SHP77 (cell line): ENCODE measurements at regions not wholly inside any gene's neighbourhood (a gene's known extent, or its start where the extent isn't known, plus 50 kb on each side); places are given as distances from the start of the nearest gene placed in this dataset.
"Not testable (repeated sequence)": the region's sequence is repeated elsewhere in the genome, so short reads cannot be mapped to it uniquely, and the experiment has no call there.

ENCODE experiments used
- DNase-seq, 2 experiments: peaks; one replicate each; lab custom pipeline; 2025; lab: John Stamatoyannopoulos, UW

DNA sequence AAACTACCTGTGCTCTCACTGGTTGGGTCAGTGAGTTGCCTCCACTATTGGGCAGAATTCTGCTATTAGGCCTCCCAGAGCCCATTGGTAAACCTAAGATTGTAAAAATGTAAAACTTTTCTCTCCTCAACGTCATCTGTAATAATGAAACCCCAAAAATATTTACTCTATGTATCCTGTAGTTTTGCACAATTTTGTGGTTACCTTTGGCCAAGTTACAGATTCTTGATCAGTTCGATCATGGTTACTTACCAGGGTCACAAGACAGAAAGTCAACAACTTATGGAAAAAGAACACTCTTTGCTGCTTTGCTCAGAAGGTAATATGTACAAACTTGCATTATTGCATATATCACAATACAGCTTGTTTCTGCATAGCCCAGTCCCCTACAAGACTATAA lies 83.7 kb upstream of the KIF2A start:
- not testable (repeated sequence) for DNase-seq

DNA sequence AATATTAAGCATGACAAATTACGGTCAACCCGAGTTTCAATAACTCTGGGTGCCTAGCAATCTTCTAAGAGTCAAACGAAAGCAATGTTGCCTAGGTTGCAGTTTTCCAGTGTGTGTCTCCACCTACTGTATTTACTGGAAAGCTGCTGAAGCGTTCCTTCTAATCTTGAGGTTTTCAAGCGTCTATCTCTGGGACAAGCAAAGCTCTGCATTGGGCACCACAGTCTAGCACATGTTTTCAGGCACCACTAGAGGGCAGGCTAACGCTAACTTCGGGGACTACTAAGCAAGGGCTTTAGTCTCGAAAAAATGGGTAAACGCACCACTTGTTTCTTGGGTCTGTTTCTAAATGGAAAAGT lies 82.7 kb upstream of the KIF2A start:
- not testable (repeated sequence) for DNase-seq

DNA sequence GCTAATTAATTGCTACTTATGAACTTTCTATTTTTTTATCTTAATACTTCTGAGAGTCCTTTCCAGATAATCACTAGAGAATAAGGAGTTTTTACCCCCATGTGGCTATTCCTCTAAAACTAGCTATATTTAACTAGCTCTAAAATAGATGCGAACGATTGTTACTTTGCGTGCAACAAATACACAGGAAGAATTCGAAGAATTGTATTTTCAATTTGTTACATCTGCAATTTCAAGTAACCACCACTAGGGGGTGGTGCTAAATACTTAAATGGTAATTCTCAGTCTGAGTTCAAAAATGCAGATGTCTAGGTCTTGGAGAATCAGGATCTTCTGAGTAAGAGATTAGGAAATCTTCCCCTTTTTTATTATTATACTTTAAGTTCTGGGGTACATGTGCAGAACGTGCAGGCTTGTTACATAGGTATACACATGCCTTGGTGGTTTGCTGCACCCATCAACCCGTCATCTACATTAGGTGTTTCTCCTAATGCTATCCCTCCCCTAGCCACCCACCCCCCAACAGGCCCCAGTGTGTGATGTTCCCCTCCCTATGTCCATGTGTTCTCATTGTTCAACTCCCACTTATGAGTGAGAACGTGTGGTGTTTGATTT lies 80.9 kb upstream of the KIF2A start:
- not testable (repeated sequence) for DNase-seq

DNA sequence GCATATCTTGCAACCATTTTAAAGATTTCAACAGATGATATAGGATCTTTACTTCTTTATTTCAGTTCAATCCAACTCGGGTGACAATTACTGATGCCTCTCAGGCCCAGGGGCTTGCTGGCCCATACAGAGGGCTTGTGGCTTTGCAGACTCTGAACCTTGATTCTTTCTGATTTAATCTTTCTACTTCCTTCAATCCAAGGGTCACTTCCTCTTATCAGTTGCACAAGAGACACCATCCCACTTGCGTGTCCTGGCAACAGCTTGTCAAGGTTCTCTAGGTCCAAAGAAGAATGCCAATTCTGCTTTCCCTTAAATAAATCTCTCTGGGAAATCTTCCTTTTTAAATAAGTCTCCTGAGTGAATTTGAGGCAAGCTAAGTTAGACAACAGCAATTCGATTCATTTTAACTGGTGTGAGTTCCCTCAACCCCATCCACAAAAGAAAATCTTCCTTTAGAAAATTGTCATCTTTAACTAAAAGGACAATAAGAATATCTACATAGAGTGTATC lies 75.1 kb upstream of the KIF2A start:
- not testable (repeated sequence) for DNase-seq

DNA sequence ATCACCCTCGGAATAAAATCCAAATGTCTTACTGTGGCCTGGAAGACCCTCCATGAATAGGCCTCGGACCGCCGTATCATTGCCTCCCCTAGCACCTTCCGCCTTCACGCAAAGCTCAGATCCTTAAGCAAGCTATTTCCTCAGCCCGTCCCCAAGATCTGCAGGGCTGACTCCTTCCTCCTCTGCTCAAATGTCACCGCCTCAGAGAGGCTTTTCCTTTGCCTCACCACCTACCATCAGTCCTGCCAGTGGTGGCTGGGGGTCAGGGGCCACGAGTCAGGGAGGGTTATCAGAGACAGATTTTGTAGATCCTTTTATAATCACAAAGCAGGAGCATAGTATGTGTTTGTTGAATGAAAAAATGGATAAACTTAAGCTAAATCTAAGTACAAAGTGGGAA lies 74.4 kb upstream of the KIF2A start:
- DNase-seq, result no peak

DNA sequence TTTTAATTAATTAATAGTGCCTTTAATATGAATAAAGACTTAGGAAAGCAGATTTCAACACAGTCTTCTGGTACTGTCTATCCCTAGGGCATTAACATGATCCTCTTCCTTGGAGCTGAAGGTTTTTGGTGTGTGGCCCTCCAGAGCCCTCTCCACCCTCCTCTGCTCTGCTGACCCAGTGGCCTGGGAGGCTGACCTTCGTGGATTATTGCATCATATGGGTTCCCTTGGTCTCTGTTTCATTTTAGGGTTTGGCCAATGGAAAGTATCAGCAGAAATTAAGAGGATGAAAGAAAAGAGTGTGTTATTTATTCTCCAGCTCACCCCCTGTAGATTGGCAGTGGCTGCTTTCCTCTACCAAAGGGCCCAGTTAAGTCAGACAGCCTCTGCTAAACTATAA lies 73.8 kb upstream of the KIF2A start:
- not testable (repeated sequence) for DNase-seq

DNA sequence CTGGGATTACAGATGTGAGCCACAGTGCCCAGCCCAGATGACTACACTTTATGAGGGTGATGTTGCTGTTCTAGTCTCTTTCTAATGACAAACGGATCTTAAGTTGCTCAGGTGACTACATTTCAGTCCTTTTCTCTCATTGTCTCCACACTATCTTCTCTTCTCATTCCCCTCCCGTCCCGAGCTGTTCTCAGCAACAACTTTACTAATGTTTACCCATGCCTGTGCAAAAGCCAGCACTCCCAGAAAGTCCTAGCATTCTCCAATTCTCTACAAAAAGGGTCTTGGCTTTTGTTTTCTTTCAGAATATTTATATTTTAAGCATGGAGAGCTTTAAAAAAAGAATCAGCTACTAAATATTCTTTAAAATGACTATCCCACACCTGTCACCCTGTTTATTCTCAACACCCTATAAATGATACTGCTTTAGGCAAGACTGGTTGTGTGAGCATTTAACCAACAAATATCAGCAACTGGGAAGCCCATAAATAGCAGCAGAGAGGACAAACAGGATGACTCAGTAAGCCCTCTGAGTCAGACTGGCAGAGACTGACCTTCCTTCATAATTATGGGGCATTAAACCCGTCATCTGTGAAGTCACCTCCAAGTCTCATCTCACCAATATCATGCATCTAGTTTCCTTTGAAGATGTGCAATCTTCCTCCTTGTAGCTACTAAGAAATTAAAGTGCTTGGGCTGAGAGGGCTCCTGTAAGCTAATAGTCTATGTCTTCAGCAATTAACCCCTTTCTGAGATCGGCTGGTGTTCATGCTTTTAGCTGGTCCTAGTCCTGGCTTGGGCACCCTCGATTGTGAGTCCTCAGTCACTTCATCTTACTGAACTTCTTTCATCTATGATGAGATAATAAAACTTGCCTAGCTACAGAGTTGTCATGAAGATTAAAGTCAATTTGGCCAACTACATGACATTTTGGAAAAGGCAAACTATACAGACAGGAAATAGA lies 72.6 kb upstream of the KIF2A start:
- DNase-seq, result not testable (repeated sequence)

DNA sequence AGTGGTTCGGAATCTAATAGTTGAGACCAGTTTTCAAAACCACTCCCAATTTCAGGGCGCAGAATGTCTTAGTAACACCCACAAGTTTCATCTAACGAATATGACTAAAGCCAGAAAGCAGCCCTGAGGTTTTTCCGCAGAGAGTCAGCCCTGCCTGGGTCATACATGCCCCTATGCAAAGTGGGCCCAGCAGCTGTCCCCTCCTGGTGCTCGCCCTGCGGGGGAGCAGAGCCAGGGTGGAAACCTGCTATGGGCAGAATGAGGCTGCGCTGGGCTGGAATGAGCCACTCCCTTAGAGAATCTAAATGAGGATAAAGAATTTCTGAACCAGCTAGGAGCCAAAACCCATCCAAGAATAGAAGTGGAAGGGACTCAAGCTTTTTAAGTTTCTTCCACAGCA lies 69.4 kb upstream of the KIF2A start:
- not testable (repeated sequence) for DNase-seq

DNA sequence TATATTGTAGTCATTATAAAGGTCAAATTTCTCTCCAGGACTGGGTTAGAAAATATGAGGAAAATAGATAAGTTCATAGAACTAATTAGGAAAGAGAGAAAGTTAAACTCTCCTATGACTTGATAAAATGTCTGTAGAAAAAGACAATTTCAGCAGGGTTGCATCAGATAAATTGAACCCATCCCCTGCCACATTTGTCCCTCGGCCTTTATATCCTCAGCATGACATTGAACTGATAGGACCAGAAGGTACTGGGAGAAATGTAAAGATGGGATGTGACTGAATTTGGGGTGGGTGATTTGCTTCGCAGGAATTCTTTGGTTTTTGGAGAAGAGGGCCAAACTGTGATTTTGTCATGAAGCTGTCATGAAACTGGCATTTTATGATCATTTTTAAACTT lies 68.1 kb upstream of the KIF2A start:
- not testable (repeated sequence) for DNase-seq

DNA sequence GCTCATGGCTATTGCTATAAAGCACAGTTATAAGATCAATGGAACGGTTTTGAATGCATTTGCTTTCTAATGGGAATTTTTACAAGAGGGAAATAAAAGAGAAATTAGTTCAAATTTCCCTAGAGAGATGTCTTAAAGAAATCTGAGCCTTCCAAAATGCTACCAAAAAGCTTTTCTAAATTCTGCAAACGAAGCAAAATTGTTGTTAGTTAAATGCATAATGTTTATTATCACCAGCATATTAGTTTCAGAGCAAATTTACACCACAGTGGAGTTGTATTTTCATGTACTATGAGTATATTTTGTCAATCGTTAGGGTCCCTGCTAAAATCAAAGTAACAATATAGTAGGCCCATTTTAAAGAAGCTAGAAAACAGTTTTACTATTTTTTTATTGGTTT lies 67.4 kb upstream of the KIF2A start:
- DNase-seq, result not testable (repeated sequence)

DNA sequence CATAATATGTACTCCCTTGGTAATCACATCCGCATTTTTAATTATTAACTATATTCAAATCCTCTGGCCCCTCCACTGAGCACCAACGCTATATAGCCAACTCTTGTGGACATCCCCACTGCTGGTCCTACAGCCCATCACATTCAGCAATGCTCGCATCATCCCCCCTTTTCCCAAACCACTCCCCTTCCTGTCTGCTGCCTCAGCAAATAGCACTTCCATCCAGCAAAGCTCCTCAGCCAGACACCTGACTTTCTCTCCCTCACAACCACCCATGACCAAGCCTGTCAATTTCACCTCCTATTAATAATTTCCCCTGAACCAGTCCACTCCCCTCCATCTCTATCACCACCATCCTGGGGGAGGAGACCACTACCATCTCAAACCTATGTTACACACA lies 65.5 kb upstream of the KIF2A start:
- not testable (repeated sequence) for DNase-seq

DNA sequence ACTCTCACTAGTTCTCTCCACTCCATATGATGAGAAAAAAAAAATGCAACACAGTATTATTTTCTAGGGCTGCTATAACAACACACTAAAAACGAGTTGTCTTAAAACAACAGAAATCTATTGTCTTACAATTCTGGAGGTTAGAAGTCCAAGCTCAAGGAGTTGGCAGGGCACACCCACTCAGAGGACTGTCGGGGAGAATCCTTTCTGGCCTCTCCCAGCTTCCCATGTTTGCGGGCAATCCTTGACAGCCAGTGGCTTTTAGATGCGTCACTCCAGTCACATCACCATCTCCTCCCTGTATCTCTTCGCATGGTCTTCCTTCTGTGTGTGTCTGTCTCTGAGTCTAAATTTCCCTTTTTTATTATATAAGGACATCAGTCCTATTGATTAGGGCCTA lies 64.0 kb upstream of the KIF2A start:
- not testable (repeated sequence) for DNase-seq

DNA sequence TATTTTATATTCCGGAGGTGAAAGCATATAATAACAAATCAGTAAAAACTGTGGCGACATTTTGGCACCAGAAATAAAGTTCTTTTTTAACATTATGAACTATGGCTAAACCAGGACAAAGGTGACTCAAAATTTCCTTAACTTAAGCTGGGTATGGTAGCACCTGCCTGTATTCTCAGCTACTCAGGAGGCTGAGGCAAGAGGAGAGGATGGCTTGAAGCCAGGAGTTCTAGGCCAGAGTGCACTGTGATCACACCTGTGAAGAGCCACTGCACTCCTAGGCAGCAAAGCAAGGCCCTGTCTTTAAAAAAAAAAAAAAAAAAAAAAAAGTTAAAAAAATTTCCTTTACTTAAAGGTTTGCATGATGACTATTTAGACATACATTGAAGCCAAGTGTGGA lies 63.0 kb upstream of the KIF2A start:
- not testable (repeated sequence) for DNase-seq

DNA sequence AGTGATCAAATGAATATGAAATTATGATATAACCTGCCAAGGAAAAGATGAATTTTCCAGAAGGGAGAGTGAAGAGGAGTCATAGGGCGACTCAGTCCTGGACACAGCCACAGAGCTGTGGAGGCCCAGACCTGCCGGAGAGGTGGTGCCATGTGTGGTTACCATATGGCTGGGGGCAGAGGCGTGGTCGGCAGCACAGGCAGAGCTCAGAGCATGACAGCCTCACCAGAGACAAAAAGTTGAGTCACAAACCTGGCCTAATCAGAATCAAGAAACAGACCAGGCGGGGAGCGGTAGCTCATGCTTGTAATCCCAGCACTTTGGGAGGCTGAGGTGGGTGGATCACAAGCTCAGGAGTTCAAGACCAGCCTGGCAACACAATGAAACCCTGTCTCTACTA lies 57.8 kb upstream of the KIF2A start:
- DNase-seq, result not testable (repeated sequence)

DNA sequence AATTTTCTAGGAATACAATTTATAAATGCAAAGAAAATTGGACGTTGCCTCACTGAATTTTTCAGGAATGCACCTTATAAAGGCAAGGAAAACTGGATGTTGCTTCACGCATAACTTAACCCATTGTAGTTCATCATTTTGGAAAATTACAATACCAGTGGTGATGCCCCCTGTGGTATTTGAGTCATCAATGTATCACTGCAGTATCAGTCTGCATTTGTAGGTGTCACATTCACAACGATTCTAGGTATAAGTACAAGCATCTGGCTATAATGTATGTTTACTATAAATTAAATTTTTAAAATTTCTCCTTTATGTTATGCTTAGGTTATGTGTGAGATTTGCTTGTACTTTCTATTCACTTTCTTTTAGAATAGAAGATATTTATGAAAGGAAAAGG lies 55.9 kb upstream of the KIF2A start:
- not testable (repeated sequence) for DNase-seq

DNA sequence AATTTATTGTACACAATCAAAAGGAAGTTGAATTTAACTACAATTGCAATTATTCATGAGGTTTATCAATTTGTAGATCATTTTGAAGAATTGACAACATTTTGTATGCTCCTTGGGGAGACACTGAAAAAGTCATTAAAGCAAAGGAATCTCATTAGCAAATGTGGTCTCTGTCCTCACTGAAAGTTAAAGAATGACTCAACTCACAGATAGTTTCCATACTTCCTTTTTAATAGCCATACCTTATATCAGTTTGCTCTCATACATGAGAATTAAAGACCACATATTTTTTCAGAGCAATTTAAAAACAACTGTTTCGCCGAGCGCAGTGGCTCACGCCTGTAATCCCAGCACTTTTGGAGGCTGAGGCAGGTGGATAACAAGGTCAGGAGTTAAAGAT lies 55.1 kb upstream of the KIF2A start:
- not testable (repeated sequence) for DNase-seq

DNA sequence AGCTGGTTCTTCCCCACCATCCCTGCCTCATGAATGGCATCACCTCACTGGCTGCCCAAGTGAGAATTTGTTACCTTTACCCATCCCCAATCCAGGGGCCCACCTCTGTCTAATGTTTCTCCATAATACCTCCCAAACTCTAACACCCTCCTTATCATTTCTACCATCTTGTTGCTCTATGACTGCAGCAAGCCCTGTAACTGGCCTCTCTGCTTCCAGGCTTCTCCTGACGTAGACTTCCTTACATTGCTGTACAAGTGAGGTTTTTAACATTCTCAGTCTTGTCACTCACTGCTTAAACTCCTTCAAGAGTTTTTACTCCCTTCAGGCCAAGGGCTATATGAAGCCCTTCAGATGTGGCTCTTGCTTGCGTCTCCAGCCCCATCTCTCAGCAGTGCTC lies 53.5 kb upstream of the KIF2A start:
- not testable (repeated sequence) for DNase-seq

DNA sequence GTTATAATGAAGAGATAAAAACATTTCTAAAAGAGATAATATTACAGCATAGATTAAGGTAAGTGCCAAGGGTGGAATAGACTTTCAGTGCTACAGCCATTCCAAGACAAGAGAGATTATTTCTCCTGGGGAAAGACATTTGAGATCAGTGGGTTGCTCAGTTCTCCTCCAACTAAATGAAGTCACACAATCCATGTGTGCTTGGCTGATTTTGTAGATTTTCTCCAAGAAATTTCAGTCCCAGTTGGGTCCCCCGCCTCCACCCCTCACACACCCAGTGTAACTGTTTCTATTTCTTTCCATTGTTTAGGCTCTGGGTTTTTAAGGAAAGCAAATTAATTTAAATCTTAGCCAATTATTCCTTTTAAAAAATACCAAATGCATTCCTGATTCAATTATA lies 50.5 kb upstream of the KIF2A start:
- not testable (repeated sequence) for DNase-seq

DNA sequence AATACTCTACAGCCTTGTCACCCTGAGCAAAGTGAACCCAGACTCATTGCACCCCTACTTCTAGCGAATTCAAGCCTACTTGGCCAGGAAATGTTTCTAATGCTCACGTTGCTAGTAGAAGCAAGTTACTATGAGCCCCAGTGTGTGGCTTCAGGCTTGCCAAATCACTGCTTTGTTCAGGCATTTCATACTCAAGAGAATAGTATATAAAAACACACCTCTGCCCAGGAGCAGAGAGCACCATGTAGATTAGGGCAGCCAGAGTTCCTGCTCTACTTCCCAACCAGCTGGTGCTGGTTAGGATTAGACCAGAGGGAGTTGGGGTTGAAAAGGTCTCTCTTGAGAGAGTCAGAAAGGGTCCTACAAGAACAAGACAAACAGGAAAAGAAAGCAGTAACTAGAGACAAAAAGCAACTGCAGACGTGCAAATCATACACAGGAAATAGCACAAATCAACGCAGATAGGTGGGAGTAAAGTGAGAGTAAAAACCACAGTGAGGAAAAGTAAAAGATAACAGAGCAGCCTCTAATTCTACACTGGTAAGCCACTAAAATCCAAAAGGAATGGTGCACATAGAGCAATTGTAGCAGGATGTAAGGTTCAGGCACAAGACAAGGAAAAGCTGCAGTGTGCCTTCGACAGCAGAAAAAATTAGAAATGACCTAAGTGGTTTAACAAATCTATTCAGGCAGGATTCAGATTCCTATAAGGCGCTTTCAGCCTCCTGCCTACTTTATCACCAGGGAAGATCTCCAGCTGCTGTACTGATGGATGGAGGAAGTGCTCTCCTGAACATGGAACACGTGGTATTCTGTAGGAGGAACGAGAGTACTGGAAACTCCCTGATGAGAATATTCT lies 49.6 kb upstream of the KIF2A start:
- peak in 1 of 2 experiments; percentile 19 for DNase-seq
